ENCODE measurements at regions not wholly inside any gene's neighbourhood (a gene's known extent, or its start where the extent isn't known, plus 50 kb on each side); places are given as distances from the start of the nearest gene placed in this dataset.

DNA sequence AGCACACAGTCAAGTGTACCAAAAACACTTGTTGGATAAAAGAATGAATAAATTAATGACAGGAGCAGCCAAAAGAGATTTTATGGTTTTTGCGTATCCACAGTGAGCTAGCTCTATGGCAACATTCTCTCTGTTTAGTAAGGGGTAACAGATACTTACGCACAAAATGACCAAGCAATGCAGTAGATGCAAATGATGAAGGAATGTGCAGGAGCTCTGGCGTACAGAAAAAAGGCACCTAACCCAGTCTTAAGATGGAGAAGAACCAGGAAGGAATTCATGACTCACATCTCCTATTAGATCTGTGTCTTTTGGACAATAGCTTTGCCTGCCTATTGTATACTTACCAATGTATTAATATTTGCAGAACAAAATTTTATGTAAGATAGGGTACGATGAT, 191.9 kb upstream of the PREP start:
- TF ChIP-seq SUZ12 (IDR thresholded peaks at IDR 0.05; ENCODE audit: extremely low read depth, insufficient read depth, insufficient read length), result no peak
- no peak for TF ChIP-seq ZNF274 (IDR thresholded peaks at IDR 0.05; ENCODE audit: low read depth, low read length)
- TF ChIP-seq YY1 (IDR thresholded peaks at IDR 0.05; ENCODE audit: insufficient read depth, insufficient read length), result no peak
- no peaks in the 10 kb centered on the region for H3K9me3 ChIP-seq (ENCODE audit: insufficient read depth, low read length)
- no peak overlapping the region for H3K9ac ChIP-seq (ENCODE audit: insufficient read length, low read depth)
- H3K27me3 ChIP-seq (ENCODE audit: insufficient read depth, insufficient read length), result no peaks in the 10 kb centered on the region
- no peak for DNase-seq (ENCODE audit: low read depth, low spot score)
- H3K36me3 ChIP-seq (ENCODE audit: insufficient read depth, insufficient read length, low read length), result no peaks in the 10 kb centered on the region
- no peaks in the 10 kb centered on the region for H3K4me1 ChIP-seq (ENCODE audit: insufficient read depth, insufficient read length)
- H3K4me3 ChIP-seq (ENCODE audit: insufficient read length, low read depth), result no peak overlapping the region

DNA sequence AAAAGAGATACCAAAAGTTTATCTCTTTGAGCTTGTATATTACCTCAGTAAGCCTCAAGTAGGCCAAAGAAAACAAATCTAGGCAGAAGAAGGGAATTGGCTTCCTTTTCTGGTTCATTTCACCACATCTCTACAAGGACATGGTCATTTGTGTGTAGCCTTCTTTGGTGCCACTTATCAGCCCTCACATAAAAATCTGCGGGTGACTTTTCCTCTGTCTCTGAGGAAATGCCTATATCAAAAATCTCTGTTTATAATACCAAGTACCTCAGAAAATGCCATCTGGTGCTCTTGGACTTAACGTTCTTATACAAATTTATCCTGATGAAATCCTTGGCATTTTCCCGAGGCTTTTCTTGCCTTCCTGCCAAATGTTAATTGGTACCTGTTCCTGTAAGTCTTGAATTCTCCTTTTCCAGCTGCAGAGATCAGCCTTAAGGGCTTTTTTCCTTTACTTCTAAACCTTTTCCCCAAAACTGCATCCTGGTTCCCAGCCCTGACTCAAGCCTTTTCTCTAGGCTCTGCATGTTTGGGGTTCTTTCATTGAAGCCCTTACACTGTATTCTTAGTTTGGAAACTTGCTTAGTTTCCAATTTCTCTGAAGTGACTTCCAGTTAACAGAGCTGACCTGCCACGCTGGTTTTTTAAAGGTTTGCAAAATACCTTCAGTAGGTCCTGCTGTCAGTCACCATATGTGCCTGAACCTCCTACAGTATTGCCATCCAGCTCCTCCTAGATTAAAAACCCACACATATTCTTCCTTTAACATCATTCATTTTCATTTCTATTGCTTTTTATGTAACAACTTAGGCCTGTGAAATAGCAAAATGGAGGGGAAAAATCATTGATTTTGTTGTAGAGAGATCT, 191.2 kb upstream of the PREP start:
- no peaks in the 10 kb centered on the region for H3K9me3 ChIP-seq (ENCODE audit: insufficient read depth, low read length)
- H3K9ac ChIP-seq (ENCODE audit: insufficient read length, low read depth), result no peak overlapping the region
- DNase-seq (ENCODE audit: low read depth, low spot score), result no peak
- no peaks in the 10 kb centered on the region for H3K4me1 ChIP-seq (ENCODE audit: insufficient read depth, insufficient read length)
- H3K27me3 ChIP-seq (ENCODE audit: insufficient read depth, insufficient read length), result no peaks in the 10 kb centered on the region
- H3K36me3 ChIP-seq (ENCODE audit: insufficient read depth, insufficient read length, low read length), result no peaks in the 10 kb centered on the region
- no peak overlapping the region for H3K4me3 ChIP-seq (ENCODE audit: insufficient read length, low read depth)
- TF ChIP-seq YY1 (IDR thresholded peaks at IDR 0.05; ENCODE audit: insufficient read depth, insufficient read length) (no peak), ZNF274 (IDR thresholded peaks at IDR 0.05; ENCODE audit: low read depth, low read length) (no peak), SUZ12 (IDR thresholded peaks at IDR 0.05; ENCODE audit: extremely low read depth, insufficient read depth, insufficient read length) (no peak)

DNA sequence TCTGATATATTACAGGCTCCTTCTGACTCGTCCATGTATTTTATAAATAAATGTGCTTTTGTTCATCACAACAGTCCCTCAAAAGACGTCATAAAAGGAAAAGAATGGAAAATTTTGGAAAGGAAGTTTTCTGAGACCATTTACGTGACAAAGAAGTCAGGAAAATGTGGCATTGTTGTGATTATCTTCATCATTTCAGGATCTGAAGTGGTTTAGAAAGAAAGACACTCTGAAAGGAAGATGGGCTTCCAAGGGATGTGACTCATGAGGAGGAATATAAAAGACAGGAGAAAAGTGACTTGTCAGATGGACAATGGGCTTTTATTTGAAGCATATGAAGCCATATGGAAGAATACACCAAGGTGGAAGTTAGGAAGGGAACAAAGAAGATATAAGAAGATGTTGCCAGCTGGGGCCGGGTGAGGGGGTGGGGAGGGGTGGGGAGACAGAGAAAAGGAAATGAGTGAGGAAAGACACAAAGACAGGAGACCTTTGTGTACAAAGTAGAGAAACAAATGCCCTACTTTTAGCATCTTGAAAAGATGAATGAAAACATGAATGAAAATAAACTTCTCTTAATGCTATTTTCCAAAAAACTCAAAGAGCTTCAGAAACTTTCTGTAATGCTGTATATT, 190.3 kb upstream of the PREP start:
- H3K4me1 ChIP-seq (ENCODE audit: insufficient read depth, insufficient read length), result no peaks in the 10 kb centered on the region

DNA sequence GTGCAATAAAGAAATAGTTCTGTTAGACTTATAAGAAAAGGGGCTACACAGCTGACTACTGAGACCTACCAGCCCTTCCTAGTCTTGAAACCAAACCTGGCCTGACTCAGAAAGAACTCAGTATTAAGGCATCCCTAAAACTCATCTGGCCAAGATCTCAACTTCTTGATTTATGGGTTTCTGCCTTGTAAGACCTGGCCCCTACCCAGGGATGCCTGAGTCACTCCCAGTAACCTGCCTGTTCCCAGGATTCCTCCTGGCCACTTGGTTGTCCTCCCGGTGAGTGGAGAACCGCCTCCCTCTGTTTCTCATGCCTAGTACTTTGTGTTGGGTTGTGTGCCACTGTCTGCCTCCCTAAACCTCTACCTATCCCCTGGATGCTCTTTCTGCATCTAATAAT, 189.4 kb upstream of the PREP start:
- Histone ChIP-seq H3K9ac (ENCODE audit: insufficient read length, low read depth) (no peak overlapping the region), H3K27me3 (ENCODE audit: insufficient read depth, insufficient read length) (no peaks in the 10 kb centered on the region), H3K36me3 (ENCODE audit: insufficient read depth, insufficient read length, low read length) (no peaks in the 10 kb centered on the region), H3K4me1 (ENCODE audit: insufficient read depth, insufficient read length) (no peaks in the 10 kb centered on the region), H3K4me3 (ENCODE audit: insufficient read length, low read depth) (no peak overlapping the region), H3K9me3 (ENCODE audit: insufficient read depth, low read length) (no peaks in the 10 kb centered on the region)
- no peak for DNase-seq (ENCODE audit: low read depth, low spot score)
- TF ChIP-seq ZNF274 (IDR thresholded peaks at IDR 0.05; ENCODE audit: low read depth, low read length) (no peak), YY1 (IDR thresholded peaks at IDR 0.05; ENCODE audit: insufficient read depth, insufficient read length) (no peak), SUZ12 (IDR thresholded peaks at IDR 0.05; ENCODE audit: extremely low read depth, insufficient read depth, insufficient read length) (no peak)

More for the DNA sequence above, 190.3 kb upstream of the PREP start:
- Histone ChIP-seq H3K9me3 (ENCODE audit: insufficient read depth, low read length) (no peaks in the 10 kb centered on the region), H3K9ac (ENCODE audit: insufficient read length, low read depth) (no peak overlapping the region), H3K36me3 (ENCODE audit: insufficient read depth, insufficient read length, low read length) (no peaks in the 10 kb centered on the region), H3K27me3 (ENCODE audit: insufficient read depth, insufficient read length) (no peaks in the 10 kb centered on the region), H3K4me3 (ENCODE audit: insufficient read length, low read depth) (no peak overlapping the region)
- TF ChIP-seq SUZ12 (IDR thresholded peaks at IDR 0.05; ENCODE audit: extremely low read depth, insufficient read depth, insufficient read length) (no peak), ZNF274 (IDR thresholded peaks at IDR 0.05; ENCODE audit: low read depth, low read length) (no peak), YY1 (IDR thresholded peaks at IDR 0.05; ENCODE audit: insufficient read depth, insufficient read length) (no peak)
- DNase-seq (ENCODE audit: low read depth, low spot score), result no peak

DNA sequence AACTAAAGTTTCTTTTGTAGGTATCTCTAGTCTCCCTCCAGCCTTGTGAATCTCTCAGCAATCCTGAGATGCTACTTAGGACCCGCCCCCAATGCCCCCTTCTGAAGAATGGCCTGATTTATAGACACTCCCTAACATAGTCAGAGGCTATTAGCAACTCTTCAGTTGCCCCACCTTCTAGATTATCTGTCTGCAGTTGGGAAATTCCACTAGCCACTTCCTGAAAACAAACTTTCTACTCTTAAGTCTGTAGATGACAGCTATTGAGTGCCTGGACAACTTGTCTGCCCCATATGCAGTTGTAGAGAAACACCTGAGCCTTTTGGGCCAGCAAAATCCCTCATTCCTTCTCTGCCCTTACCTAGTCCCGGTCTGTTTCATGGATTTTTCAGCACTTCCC, 188.2 kb upstream of the PREP start:
- TF ChIP-seq ZNF274 (IDR thresholded peaks at IDR 0.05; ENCODE audit: low read depth, low read length) (no peak), SUZ12 (IDR thresholded peaks at IDR 0.05; ENCODE audit: extremely low read depth, insufficient read depth, insufficient read length) (no peak), YY1 (IDR thresholded peaks at IDR 0.05; ENCODE audit: insufficient read depth, insufficient read length) (no peak)
- H3K4me3 ChIP-seq (ENCODE audit: insufficient read length, low read depth), result no peak overlapping the region
- no peaks in the 10 kb centered on the region for H3K36me3 ChIP-seq (ENCODE audit: insufficient read depth, insufficient read length, low read length)
- H3K27me3 ChIP-seq (ENCODE audit: insufficient read depth, insufficient read length), result no peaks in the 10 kb centered on the region
- no peaks in the 10 kb centered on the region for H3K4me1 ChIP-seq (ENCODE audit: insufficient read depth, insufficient read length)
- no peaks in the 10 kb centered on the region for H3K9me3 ChIP-seq (ENCODE audit: insufficient read depth, low read length)
- DNase-seq (ENCODE audit: low read depth, low spot score), result no peak
- H3K9ac ChIP-seq (ENCODE audit: insufficient read length, low read depth), result no peak overlapping the region

DNA sequence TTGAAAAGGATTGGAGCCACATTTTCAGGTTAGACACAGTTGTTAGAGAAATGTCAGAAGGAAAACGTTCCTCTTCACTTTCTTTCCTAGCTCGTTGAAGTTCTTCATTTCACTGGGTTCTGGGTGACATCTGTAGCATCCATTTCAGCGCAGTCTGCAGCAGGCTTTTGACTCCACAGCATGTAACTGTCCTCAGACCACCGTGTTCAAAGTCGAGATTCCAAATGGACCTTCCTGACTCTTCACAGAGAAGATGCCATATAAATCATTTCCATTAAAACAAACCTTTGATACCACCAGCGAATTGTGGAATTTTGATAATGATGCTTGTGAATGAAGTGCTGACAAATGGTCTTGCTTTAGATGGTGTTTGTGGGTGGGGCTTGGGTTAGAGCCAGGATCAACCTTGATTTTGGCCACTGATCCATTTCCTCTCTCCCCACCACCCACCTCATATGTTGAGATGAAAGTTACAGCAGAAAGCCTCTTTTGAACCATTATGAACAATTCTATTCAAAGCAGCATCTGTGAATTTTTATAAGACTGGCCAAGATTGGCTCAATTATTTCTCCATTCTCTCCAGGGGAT, 185.3 kb upstream of the PREP start:
- H3K36me3 ChIP-seq (ENCODE audit: insufficient read depth, insufficient read length, low read length), result no peaks in the 10 kb centered on the region
- H3K9ac ChIP-seq (ENCODE audit: insufficient read length, low read depth), result no peak overlapping the region
- H3K4me1 ChIP-seq (ENCODE audit: insufficient read depth, insufficient read length), result no peaks in the 10 kb centered on the region
- H3K4me3 ChIP-seq (ENCODE audit: insufficient read length, low read depth), result no peak overlapping the region
- no peak for DNase-seq (ENCODE audit: low read depth, low spot score)
- no peaks in the 10 kb centered on the region for H3K9me3 ChIP-seq (ENCODE audit: insufficient read depth, low read length)
- TF ChIP-seq SUZ12 (IDR thresholded peaks at IDR 0.05; ENCODE audit: extremely low read depth, insufficient read depth, insufficient read length) (no peak), YY1 (IDR thresholded peaks at IDR 0.05; ENCODE audit: insufficient read depth, insufficient read length) (no peak)
- no peaks in the 10 kb centered on the region for H3K27me3 ChIP-seq (ENCODE audit: insufficient read depth, insufficient read length)
